ENCODE measurements at regions not wholly inside any gene's neighbourhood (a gene's known extent, or its start where the extent isn't known, plus 50 kb on each side); places are given as distances from the start of the nearest gene placed in this dataset.

- Histone ChIP-seq H2BK15ac (ENCODE audit: low read depth, low read length) (no peak overlapping the region), H4K8ac (ENCODE audit: low read depth in 2 of 2, low read length in 2 of 2) (no peak overlapping the region), H3K9me1 (ENCODE audit: insufficient read depth, low read length) (no peaks in the 10 kb centered on the region), H3K27me3 (ENCODE audit: control insufficient read depth, insufficient read depth, low read length) (peaks cover 15% of the 10 kb centered on the region), H3K18ac (ENCODE audit: low read depth, low read length) (no peak overlapping the region), H3K4ac (ENCODE audit: low read depth, low read length) (no peak overlapping the region), H2BK120ac (ENCODE audit: low read depth, low read length) (no peak overlapping the region), H4K20me1 (ENCODE audit: insufficient read depth, low read length) (no peaks in the 10 kb centered on the region), H3K4me1 (ENCODE audit: control insufficient read depth, insufficient read depth, low read length) (no peaks in the 10 kb centered on the region), H2AK9ac (replicated peaks; ENCODE audit: low read depth, low read length, poor library complexity) (no peak overlapping the region), H3K9ac (ENCODE audit: low read depth, low read length) (no peak overlapping the region), H3K79me1 (ENCODE audit: low read depth in 1 of 2, low read length in 2 of 2) (no peaks in the 10 kb centered on the region), H4K5ac (ENCODE audit: low read depth, low read length) (no peak overlapping the region), H3K4me3 (ENCODE audit: insufficient read depth, low read depth, low read length) (no peak overlapping the region), H3K23ac (ENCODE audit: low read depth, low read length) (no peak overlapping the region), H2BK20ac (ENCODE audit: low read depth, low read length) (no peak overlapping the region), H3K56ac (ENCODE audit: extremely low read depth, insufficient read depth, low read length) (no peak overlapping the region), H2AK5ac (ENCODE audit: low read depth, low read length) (no peak overlapping the region), H3K9me3 (ENCODE audit: control insufficient read depth, insufficient read depth, low read length) (no peaks in the 10 kb centered on the region), H4K91ac (ENCODE audit: insufficient read depth, low read depth, low read length) (no peak overlapping the region), H3K27ac (ENCODE audit: insufficient read depth, low read length) (no peak overlapping the region), H3K36me3 (ENCODE audit: control insufficient read depth, insufficient read depth, low read length) (no peaks in the 10 kb centered on the region), H2AFZ (replicated peaks; ENCODE audit: low read length, poor library complexity) (no peak overlapping the region), H3K4me2 (ENCODE audit: low read depth, low read length) (no peak overlapping the region), H3K14ac (replicated peaks; ENCODE audit: low read depth, low read length) (no peak overlapping the region), H2BK5ac (ENCODE audit: low read depth, low read length, poor library complexity, severe bottlenecking) (no peak overlapping the region)
- TF ChIP-seq CTCF (conservative IDR thresholded peaks at IDR 0.05; ENCODE audit: low read depth, low read length) (no peak), CEBPB (IDR thresholded peaks at IDR 0.05; ENCODE audit: low read depth, low read length) (no peak), RFX5 (IDR thresholded peaks at IDR 0.05; ENCODE audit: low read depth, low read length) (no peak), RAD21 (IDR thresholded peaks at IDR 0.05; ENCODE audit: low read length) (no peak), NFE2L2 (IDR thresholded peaks at IDR 0.05; ENCODE audit: low read depth, low read length) (no peak), MAFK (IDR thresholded peaks at IDR 0.05; ENCODE audit: low read depth, low read length) (no peak), FOS (IDR thresholded peaks at IDR 0.05; ENCODE audit: low read depth, low read length) (no peak), ELK1 (IDR thresholded peaks at IDR 0.05; ENCODE audit: borderline replicate concordance, low read depth, low read length) (no peak), CHD1 (IDR thresholded peaks at IDR 0.05; ENCODE audit: low read depth, low read length) (no peak), USF2 (IDR thresholded peaks at IDR 0.05; ENCODE audit: low read depth, low read length) (no peak), POLR2A (IDR thresholded peaks at IDR 0.05; ENCODE audit: low read depth, low read length) (no peak), RCOR1 (IDR thresholded peaks at IDR 0.05; ENCODE audit: insufficient replicate concordance, low read length) (no peak)
- ChIA-PET POLR2A (ENCODE audit: unreplicated experiment) (no interaction called here), CTCF (no interaction called here)
- in situ Hi-C loops (cut with MboI; ENCODE audit: low sequenced_read_pairs): no loop called here
- BruUV-seq (replicated peaks): no TSS peak
- DNase-seq (no peak), ATAC-seq (ENCODE audit: low read depth) (no peak)
- dilution Hi-C loops (cut with HindIII; ENCODE audit: low sequenced_read_pairs, unreplicated experiment): no loop called here
- intact Hi-C loops (cut with micrococcal nuclease): no loop called here
Measured at GRCh38 chrX:110941906-110942305, 146.3 kb upstream of the CHRDL1 start.
